ENCODE measurements at regions not wholly inside any gene's neighbourhood (a gene's known extent, or its start where the extent isn't known, plus 50 kb on each side); places are given as distances from the start of the nearest gene placed in this dataset.

DNA sequence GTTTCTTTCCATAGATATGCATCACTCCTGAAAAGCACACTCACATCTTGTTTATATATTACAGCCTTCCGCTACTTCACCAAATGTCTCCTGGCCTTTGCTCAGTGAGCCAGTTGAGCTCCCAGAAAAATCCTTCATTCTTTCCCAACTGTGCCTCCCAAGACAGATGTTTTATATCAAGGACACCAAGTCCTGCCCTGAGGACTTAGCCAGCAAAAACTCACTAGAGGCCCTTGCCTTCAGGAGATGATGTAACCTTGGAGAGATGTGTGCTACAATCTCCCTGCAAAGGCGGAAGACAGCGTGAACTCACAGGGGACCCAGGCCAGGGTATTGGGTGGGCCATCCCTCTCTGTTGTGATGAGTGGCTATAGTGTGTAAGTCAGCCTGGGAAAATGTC, 86.1 kb upstream of the CTAGE1 start:
- no peak overlapping the region for H3K27ac ChIP-seq (ENCODE audit: low read length)
- no peaks in the 10 kb centered on the region for H3K36me3 ChIP-seq (ENCODE audit: insufficient read depth, low read length)
- no peak for TF ChIP-seq EZH2 (IDR thresholded peaks at IDR 0.05; ENCODE audit: borderline replicate concordance, insufficient read depth, low read length, poor library complexity, severe bottlenecking)
- no peaks in the 10 kb centered on the region for H3K79me2 ChIP-seq (replicated peaks; ENCODE audit: insufficient read depth, low read length)
- no peaks in the 10 kb centered on the region for H3K9me3 ChIP-seq (ENCODE audit: low read length)
- H3K27me3 ChIP-seq (ENCODE audit: insufficient read depth, low read depth, low read length), result no peaks in the 10 kb centered on the region
- H3K4me2 ChIP-seq (ENCODE audit: low read length), result no peak overlapping the region
- no peaks in the 10 kb centered on the region for H4K20me1 ChIP-seq (ENCODE audit: insufficient read depth)
- H3K4me3 ChIP-seq (ENCODE audit: low read length), result no peak overlapping the region
- H3K9me2 ChIP-seq (ENCODE audit: insufficient read depth, low read length), result no peaks in the 10 kb centered on the region
- no peak overlapping the region for H3K9ac ChIP-seq (ENCODE audit: low read length)
- no peaks in the 10 kb centered on the region for H3F3A ChIP-seq (ENCODE audit: insufficient read depth, low read length, poor library complexity, severe bottlenecking)
- no peak overlapping the region for H2AFZ ChIP-seq (ENCODE audit: low read depth, low read length)

DNA sequence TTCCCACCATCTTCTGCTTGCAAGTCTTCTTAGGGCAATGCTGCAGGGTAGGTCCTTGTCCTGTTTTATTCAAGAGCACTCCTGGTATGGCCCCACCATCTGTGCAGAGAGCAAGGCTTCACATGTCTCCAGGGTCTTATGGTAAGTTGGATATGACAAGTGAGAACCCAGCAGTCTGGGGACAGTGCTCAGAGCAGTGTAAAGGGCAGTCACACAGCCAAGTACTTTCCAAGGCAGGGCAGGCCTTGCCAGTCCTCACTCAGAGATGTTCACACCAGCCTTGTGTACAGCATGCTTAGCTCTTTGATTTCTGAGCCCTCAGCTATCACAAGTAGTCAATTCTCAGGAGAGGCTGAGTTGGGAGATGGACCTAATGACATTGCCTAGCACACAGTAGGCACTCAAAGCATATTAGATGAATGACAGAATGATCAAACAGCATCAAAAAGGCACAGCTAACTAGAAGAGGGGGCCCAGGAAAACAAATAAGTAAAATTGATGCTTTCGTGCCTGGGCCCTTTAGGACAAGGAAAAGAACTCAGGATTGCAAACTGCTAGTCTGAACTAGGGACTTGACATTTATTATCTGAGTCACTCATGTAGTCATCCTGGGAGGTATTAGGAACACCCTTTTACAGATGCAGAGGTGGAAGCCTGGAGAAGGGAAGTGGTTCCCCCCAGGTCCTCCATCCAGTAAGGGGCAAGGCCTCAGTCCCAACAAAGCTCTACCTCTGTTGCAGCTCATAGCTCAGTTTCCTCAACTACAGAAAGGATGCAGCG, 86.7 kb upstream of the CTAGE1 start:
- H3K4me2 ChIP-seq (ENCODE audit: low read length), result no peak overlapping the region
- no peaks in the 10 kb centered on the region for H3K9me2 ChIP-seq (ENCODE audit: insufficient read depth, low read length)
- H3K9me3 ChIP-seq (ENCODE audit: low read length), result no peaks in the 10 kb centered on the region
- no peak overlapping the region for H3K9ac ChIP-seq (ENCODE audit: low read length)
- H3K79me2 ChIP-seq (replicated peaks; ENCODE audit: insufficient read depth, low read length), result no peaks in the 10 kb centered on the region
- H3K4me3 ChIP-seq (ENCODE audit: low read length), result no peak overlapping the region
- H4K20me1 ChIP-seq (ENCODE audit: insufficient read depth), result no peaks in the 10 kb centered on the region
- no peak overlapping the region for H2AFZ ChIP-seq (ENCODE audit: low read depth, low read length)
- no peak overlapping the region for H3K27ac ChIP-seq (ENCODE audit: low read length)
- no peaks in the 10 kb centered on the region for H3K36me3 ChIP-seq (ENCODE audit: insufficient read depth, low read length)
- TF ChIP-seq, protein P1, sequence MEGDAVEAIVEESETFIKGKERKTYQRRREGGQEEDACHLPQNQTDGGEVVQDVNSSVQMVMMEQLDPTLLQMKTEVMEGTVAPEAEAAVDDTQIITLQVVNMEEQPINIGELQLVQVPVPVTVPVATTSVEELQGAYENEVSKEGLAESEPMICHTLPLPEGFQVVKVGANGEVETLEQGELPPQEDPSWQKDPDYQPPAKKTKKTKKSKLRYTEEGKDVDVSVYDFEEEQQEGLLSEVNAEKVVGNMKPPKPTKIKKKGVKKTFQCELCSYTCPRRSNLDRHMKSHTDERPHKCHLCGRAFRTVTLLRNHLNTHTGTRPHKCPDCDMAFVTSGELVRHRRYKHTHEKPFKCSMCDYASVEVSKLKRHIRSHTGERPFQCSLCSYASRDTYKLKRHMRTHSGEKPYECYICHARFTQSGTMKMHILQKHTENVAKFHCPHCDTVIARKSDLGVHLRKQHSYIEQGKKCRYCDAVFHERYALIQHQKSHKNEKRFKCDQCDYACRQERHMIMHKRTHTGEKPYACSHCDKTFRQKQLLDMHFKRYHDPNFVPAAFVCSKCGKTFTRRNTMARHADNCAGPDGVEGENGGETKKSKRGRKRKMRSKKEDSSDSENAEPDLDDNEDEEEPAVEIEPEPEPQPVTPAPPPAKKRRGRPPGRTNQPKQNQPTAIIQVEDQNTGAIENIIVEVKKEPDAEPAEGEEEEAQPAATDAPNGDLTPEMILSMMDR (IDR thresholded peaks at IDR 0.05; ENCODE audit: poor library complexity, severe bottlenecking), result no peak
- TF ChIP-seq EP300 (conservative IDR thresholded peaks at IDR 0.05; ENCODE audit: poor library complexity, severe bottlenecking), result no peak
- no peak for TF ChIP-seq MXI1 (conservative IDR thresholded peaks at IDR 0.05; ENCODE audit: poor library complexity, severe bottlenecking)
- TF ChIP-seq, protein P2, sequence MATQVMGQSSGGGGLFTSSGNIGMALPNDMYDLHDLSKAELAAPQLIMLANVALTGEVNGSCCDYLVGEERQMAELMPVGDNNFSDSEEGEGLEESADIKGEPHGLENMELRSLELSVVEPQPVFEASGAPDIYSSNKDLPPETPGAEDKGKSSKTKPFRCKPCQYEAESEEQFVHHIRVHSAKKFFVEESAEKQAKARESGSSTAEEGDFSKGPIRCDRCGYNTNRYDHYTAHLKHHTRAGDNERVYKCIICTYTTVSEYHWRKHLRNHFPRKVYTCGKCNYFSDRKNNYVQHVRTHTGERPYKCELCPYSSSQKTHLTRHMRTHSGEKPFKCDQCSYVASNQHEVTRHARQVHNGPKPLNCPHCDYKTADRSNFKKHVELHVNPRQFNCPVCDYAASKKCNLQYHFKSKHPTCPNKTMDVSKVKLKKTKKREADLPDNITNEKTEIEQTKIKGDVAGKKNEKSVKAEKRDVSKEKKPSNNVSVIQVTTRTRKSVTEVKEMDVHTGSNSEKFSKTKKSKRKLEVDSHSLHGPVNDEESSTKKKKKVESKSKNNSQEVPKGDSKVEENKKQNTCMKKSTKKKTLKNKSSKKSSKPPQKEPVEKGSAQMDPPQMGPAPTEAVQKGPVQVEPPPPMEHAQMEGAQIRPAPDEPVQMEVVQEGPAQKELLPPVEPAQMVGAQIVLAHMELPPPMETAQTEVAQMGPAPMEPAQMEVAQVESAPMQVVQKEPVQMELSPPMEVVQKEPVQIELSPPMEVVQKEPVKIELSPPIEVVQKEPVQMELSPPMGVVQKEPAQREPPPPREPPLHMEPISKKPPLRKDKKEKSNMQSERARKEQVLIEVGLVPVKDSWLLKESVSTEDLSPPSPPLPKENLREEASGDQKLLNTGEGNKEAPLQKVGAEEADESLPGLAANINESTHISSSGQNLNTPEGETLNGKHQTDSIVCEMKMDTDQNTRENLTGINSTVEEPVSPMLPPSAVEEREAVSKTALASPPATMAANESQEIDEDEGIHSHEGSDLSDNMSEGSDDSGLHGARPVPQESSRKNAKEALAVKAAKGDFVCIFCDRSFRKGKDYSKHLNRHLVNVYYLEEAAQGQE (IDR thresholded peaks at IDR 0.05; ENCODE audit: borderline replicate concordance), result no peak
- TF ChIP-seq POLR2AphosphoS5 (IDR thresholded peaks at IDR 0.05), result no peak
- TF ChIP-seq SMC3 (conservative IDR thresholded peaks at IDR 0.05; ENCODE audit: poor library complexity), result no peak
- no peak for TF ChIP-seq RAD21 (conservative IDR thresholded peaks at IDR 0.05)
- TF ChIP-seq EZH2 (IDR thresholded peaks at IDR 0.05; ENCODE audit: borderline replicate concordance, insufficient read depth, low read length, poor library complexity, severe bottlenecking), result no peak
- TF ChIP-seq TAF1 (IDR thresholded peaks at IDR 0.05; ENCODE audit: low read depth), result no peak
- no peaks in the 10 kb centered on the region for H3K27me3 ChIP-seq (ENCODE audit: insufficient read depth, low read depth, low read length)
- H3F3A ChIP-seq (ENCODE audit: insufficient read depth, low read length, poor library complexity, severe bottlenecking), result no peaks in the 10 kb centered on the region

Measured in neural cell (in vitro differentiated cells).